HG03135 (cell line): ENCODE measurements at regions not wholly inside any gene's neighbourhood (a gene's known extent, or its start where the extent isn't known, plus 50 kb on each side); places are given as distances from the start of the nearest gene placed in this dataset.

Experiments
- ATAC-seq: cut with Tn5 transposase; IDR thresholded peaks from one replicate; pipeline ENCODE4 v1.9.1; 2021; ENCODE audit warnings: mild to moderate bottlenecking, moderate library complexity; ENCODE audit not compliant: unreplicated experiment

- no peak for ATAC-seq
Observed at GRCh38 chr9:96183751-96184150, 118.2 kb downstream of the HSD17B3 start.

DNA sequence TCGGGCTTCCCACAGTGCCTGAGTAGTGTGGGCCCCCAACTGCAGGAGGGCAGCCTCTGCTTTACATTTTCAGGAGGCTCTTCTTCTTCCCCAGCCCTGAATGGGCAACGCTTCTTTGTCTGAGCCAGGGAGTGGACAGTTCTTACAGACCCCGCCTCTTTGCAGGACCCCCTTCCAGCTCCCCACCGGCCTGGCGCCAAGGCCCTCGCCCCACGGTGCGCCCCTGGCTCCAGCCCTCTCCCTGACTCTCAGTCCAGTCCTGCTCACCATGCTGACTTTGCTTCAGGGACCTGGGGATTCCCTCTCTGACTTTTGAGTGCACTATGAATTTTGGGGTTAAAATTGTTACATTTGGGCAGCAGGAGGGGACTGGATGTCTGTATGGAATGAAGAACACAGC, 123.8 kb downstream of the HSD17B3 start:
- ATAC-seq, result no peak

DNA sequence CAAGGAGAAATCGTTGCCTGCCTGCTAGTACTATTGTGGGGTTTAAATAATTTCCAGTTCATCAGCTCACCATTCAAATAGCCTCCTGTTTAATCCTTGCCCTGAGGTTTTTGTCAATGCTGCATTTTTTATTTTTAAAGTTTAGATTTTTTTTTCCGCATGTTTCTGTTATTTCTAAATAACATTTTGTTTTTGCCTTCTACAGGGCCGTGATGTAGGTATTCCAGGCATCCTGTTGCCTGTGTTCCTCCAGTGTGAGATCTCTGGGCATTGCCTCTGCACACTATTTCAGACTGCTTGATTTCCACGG, 124.3 kb downstream of the HSD17B3 start:
- ATAC-seq, result no peak

DNA sequence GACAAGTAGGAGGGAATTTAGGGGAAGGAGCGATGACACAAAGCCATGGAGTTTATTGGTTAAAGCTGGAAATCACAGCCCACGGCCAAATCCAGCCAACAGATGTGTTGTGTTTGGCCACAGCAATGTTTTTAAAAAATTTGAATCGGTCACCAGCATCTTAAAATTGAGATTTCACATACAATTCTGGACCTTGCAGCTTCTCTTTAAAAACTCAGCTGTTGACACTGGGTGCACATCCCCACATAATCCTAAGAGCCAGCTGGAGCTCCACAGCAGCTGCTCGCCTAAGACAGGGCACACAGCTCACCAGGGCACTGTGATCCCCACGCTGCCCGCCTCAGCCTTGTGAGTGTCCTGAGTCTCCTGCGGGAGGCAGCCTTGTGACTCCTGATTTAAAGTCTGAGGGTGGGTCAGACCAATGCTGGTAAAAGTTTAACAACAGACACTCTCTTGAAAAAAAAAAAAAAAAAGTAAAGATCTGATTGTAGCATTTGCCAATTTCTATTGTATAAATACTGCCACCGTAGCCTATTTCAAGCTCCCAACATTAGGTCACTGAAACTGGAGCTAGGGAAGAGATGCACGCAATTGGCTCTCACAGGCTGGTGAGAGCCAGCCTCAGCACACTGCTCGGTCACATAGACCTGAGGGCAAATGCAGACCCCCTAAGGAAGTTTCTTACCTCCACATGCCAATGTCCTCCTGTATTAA, 124.8 kb downstream of the HSD17B3 start:
- no peak for ATAC-seq

- ATAC-seq, result no peak
Observed at GRCh38 chr9:96175796-96176195, 126.2 kb downstream of the HSD17B3 start.

GRCh38 chr9:96175001-96175400, 127.0 kb downstream of the HSD17B3 start:
- ATAC-seq, result no peak

DNA sequence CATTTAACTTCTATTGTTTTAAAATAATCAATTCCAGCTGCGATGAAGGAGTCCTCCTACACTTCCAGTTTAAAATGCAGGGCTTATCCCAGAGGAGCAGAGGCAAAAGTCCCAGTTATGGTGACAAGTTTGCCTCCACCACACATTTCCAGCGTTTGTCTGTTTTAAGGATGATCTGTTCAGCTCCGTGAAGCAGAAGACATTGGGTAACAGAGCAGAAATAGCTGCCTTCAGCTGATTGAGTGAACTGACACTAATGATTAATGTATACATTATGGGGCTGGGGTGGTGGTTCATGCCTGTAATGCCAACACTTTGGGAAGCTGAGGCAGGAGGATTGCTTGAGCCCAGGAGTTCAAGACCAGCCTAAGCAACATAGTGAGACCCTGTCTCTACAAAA, 127.6 kb downstream of the HSD17B3 start:
- no peak for ATAC-seq

DNA sequence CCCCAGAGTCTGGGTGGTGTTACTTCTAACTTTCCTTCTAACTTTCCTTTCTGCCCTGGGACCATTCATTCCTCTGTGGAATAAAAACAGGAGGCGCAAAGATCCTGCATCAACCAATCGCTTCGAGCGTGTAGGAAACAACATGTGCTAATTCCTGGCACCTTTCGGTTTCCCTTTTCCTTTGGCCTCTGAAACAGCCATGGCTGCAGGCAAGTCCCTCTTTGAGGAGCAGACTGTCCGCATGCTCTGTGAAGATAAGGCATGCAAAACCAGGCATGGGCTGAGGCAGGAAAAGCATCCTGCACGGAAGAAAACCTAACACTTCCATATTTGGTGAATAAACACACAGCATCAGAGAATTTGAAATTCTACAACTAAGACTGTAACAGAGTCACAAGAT, 128.3 kb downstream of the HSD17B3 start:
- no peak for ATAC-seq

DNA sequence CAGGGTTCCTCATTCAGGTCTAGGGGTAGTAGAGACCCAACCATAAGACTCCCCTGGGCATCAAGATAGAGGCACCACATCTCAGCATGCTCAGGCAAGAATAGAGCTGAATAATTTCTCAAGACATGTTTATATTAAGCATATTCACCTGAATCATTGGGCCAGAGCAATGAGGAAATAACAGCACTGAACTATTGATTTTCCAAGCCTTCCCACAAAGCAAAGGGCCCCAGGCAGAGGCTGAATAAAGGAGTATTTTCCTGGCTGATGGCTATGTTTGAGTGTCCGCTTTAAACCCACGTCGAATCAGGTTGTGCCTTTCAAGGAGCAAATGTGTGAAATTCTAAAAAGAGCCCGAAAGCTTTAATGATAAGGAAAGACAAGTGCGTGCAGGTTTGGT, 129.2 kb downstream of the HSD17B3 start:
- ATAC-seq, result no peak

DNA sequence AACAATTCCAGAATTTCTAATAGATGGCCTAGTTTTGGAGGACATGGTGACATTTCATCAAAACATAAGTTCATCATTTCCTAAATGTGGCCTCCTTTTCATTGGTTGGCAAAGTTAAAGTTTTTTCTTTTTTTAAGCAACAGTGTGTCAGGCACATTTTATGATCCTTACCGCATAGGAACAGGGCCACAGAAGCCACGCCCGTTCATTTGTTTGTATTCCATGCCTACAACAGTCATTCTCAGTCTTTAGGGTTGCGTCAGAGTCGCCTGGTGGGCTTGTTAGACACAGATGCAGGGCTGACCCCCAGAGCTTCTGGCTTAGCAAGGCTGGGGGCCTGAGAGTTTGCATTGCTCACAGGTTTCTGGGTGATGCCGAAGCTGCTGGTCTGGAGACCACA, 130.2 kb downstream of the HSD17B3 start:
- ATAC-seq, result no peak

DNA sequence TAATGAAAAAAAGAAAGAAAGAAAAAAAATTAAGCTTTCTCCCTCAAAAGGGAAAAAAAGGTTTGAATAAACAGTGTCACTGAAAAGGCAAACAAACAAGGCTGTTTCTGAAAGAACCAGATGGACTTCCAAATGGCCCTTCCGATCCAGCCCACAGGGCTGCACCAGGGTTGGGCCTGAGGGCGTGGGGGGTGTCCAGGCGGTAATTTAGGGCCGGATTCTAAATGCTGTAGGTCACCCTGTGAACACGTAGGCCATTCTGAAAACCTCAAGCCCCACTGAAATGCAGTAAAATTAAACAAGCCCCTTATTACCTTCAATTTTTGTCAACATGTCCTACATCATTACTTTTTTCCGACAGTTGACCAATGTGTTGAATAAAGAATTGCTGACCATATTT, 132.1 kb downstream of the HSD17B3 start:
- no peak for ATAC-seq

GRCh38 chr9:96169484-96169883, 132.5 kb downstream of the HSD17B3 start:
- no peak for ATAC-seq

- no peak for ATAC-seq
Observed at GRCh38 chr9:96168882-96169281, 133.1 kb downstream of the HSD17B3 start.

DNA sequence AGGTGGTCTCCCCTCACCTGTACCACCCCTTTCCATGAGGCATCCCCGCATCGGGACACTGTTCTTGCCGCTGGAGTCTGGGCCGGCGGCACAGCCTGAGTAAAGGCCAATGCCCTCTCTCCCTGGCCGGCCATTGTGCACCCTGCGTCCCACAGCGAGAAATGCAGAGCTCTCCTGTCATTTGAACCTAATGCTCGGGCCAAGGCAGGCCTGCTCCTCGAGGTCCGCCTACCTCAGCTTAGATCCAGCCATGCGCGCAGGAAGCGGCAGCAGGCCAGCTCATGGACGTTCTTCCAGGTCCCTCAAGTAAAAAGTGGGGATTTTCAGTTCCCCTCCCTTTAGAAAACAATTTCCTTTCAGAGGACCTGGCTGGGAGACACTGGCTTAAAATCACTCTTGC, 135.0 kb downstream of the HSD17B3 start:
- no peak for ATAC-seq

DNA sequence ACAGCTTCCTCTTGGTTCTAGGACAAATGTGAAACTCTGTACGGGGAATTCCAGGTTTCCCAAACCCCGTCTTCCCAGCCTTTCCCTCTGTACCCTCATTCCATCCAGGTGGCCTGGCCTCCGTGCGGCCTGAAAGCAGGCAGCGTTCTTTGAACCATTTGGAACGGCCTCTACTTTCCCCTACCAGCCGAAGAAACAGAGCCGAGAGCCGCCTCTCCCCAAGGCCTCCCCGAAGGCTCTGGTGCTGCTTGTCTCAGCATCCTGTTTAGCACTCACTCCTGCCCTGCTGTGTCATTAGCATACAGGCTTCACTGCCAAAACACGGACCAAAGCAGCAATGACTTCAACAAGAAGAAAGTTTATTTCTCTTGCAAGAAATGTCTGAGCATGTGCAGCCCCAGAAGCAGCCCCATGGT, 137.7 kb downstream of the HSD17B3 start:
- no peak for ATAC-seq

DNA sequence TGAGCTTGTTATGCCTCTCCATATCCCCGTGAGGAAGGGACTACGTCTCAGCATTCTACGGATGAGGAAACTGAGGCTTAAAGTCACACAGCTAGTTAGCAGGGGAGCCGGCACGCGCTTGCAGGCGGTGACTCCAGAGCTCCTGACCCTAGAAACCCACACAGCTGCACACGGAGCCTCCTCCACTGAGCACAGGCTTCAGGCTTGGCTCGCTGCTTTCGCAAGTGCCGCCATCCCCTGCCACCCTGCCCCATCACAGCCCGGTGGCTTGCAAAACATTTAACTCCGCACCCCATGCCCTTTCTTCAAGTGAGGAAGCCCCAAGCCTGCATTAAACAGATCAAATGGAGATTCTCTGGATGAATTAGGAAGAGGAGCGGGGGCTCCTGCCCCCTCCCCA, 138.3 kb downstream of the HSD17B3 start:
- no peak for ATAC-seq

DNA sequence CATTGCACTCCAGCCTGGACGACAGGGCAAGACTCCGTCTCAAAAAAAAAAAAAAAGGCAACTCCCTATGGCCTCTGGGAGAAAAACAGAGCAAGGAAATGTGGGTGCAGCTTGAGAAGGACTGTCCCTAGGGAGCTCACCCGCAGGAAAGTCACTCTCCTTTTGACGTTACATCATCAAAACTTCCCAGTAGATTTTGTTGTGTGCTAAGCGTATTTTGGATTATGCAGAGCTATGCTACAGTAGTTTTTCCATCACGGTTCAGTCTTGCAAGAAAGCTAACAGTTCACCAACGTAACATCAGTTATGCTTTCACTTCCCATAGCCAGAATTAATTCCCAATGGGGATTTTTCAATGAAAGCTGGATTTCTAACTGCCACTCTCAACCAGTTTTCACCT, 138.8 kb downstream of the HSD17B3 start:
- ATAC-seq, result no peak

GRCh38 chr9:96161819-96162218, 140.2 kb downstream of the HSD17B3 start:
- no peak for ATAC-seq

DNA sequence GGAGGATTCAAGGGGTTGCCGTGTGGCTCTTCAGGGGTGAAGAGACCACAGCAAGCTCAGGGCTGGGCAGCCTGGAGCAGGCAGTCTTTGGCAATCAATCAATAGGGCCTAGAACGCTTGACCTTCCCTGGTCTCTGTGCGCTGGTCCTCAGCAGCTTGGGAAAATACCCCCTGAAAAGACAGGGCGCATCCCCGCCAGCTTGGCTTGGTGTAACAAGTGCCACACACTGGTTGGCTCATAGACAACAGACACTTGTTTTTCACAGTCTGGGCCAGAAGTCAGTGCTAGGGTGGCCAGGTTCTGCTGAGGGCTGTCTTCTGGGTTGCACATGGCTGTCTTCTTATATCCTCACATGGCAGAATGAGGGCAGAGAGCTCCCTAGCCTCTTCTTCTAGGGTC, 141.1 kb downstream of the HSD17B3 start:
- ATAC-seq, result no peak

- no peak for ATAC-seq
Observed at GRCh38 chr9:96160168-96160567, 141.8 kb downstream of the HSD17B3 start.

DNA sequence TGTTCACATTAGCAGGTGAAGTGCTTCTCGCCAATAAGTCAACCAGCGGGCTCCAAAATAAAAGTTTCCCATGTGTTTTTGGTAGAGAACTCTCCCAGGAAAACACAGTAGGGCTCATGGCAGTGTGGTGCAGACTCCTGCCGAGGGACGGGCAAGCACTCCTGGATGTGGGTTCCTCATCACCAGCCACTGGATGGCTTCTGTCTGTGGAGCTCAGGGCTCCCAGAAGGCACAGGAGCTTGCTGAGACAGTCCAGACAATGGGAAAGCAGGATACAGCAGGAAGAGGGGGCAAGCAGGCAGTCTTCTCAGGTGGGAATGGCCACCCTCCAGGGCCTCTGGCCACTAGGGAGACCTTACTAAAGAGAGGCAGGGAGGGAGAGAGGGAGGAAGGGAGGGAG, 142.4 kb downstream of the HSD17B3 start:
- no peak for ATAC-seq

- no peak for ATAC-seq
Observed at GRCh38 chr9:96158909-96159575, 142.9 kb downstream of the HSD17B3 start.

DNA sequence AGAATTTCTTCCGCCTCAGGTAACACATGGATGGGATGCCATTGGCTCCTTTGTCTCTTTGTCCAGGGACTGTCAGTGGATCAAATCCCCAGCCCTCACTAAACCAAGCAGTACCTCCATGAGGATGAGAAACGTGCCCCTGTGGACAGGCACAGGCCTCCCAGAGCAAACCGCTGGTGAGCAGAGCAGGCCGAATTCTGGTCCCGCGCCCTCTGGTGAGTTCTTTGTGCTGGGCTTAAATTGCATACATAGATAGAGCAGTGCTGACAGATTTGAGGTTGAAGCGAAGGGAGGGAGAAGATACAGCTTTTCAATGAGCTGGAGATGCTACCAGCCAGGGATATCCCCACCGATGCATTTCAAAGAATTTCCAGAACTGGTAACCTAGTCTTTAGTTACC, 143.8 kb downstream of the HSD17B3 start:
- ATAC-seq, result no peak
